GM23248 (cell line): ENCODE measurements at regions not wholly inside any gene's neighbourhood (a gene's known extent, or its start where the extent isn't known, plus 50 kb on each side); places are given as distances from the start of the nearest gene placed in this dataset.

ENCODE experiments used
- DNase-seq: peaks from one replicate; pipeline ENCODE4 v3.0.0-alpha.2; 2015
- H2AFZ ChIP-seq: fragments of 200-600 bp; sonication (generic); 2 replicates; pipeline ENCODE4 v1.6.1; 2016; ENCODE audit warnings: antibody characterized with exemption
- H3F3A ChIP-seq: fragments of 200-600 bp; sonication (generic); 2 replicates; pipeline ENCODE4 v1.6.1; 2016; ENCODE audit warnings: mild to moderate bottlenecking, antibody characterized with exemption, mixed run types; ENCODE audit not compliant: insufficient read depth
- H3K27ac ChIP-seq: fragments of 200-600 bp; sonication (generic); 2 replicates; pipeline ENCODE4 v1.5.1; 2016; ENCODE audit warnings: mild to moderate bottlenecking
- H3K27me3 ChIP-seq: fragments of 200-600 bp; sonication (generic); replicated peaks from 2 replicates; pipeline ENCODE4 v1.6.1; 2016; ENCODE audit warnings: mild to moderate bottlenecking; ENCODE audit not compliant: insufficient read depth
- H3K36me3 ChIP-seq: fragments of 200-600 bp; sonication (generic); 2 replicates; pipeline ENCODE4 v1.6.1; 2016; ENCODE audit warnings: low read depth, mild to moderate bottlenecking
- H3K4me1 ChIP-seq: fragments of 200-600 bp; sonication (generic); 2 replicates; pipeline ENCODE4 v1.6.1; 2016; ENCODE audit warnings: mild to moderate bottlenecking; ENCODE audit not compliant: insufficient read depth
- H3K4me2 ChIP-seq: fragments of 200-600 bp; sonication (generic); one replicate; pipeline ENCODE4 v1.6.1; 2016; ENCODE audit warnings: mild to moderate bottlenecking; ENCODE audit not compliant: unreplicated experiment
- H3K4me3 ChIP-seq: fragments of 200-600 bp; sonication (generic); 2 replicates; pipeline ENCODE4 v1.5.1; 2016; ENCODE audit warnings: mild to moderate bottlenecking
- H3K79me2 ChIP-seq: fragments of 200-600 bp; sonication (generic); 2 replicates; pipeline ENCODE4 v1.6.1; 2016; ENCODE audit warnings: mild to moderate bottlenecking; ENCODE audit not compliant: insufficient read depth
- H3K9ac ChIP-seq: fragments of 200-600 bp; sonication (generic); 2 replicates; pipeline ENCODE4 v1.6.1; 2016; ENCODE audit warnings: mild to moderate bottlenecking
- H3K9me2 ChIP-seq: fragments of 200-600 bp; sonication (generic); 2 replicates; pipeline ENCODE4 v1.6.1; 2016; ENCODE audit warnings: mixed run types, mild to moderate bottlenecking, moderate library complexity; ENCODE audit not compliant: insufficient read depth
- H3K9me3 ChIP-seq: fragments of 200-600 bp; sonication (generic); one replicate; pipeline ENCODE4 v1.6.1; 2017; ENCODE audit warnings: low read depth
- H4K20me1 ChIP-seq: fragments of 200-600 bp; sonication (generic); 2 replicates; pipeline ENCODE4 v1.6.0; 2016; ENCODE audit not compliant: insufficient read depth
- EZH2 ChIP-seq: fragments of 200-600 bp; sonication (generic); IDR thresholded peaks from 2 replicates; pipeline ENCODE4 v1.6.1; 2018; ENCODE audit warnings: antibody characterized with exemption, mild to moderate bottlenecking; ENCODE audit not compliant: insufficient read depth, poor library complexity, severe bottlenecking
- EZH2phosphoT487 ChIP-seq: fragments of 200-600 bp; sonication (generic); IDR thresholded peaks from 2 replicates; pipeline ENCODE4 v1.6.1; 2018; ENCODE audit warnings: antibody characterized with exemption, moderate library complexity, mild to moderate bottlenecking, low read depth; ENCODE audit not compliant: insufficient read depth
- WGBS, 2 experiments: methylation state at CpG; one replicate each; pipeline ENCODE4 v1.1.6; 2015 to 2017; ENCODE audit warnings: low lambda C conversion rate in 2 of 2, low coverage in 1 of 2; ENCODE audit errors: missing lambda C conversion rate in 2 of 2; 5-methylcytosine and 5-hydroxymethylcytosine counted together
- in situ Hi-C: fragments of 300-500 bp; cut with MboI; formaldehyde crosslinking; loops from 2 replicates; pipeline ENCODE4 v1.15.0; 2020

- Histone ChIP-seq H2AFZ (no peak overlapping the region), H3K4me1 (no peaks in the 10 kb centered on the region), H3K27me3 (peaks cover 35% of the 10 kb centered on the region; the same call in 1 of the 2 replicates), H3K9me3 (no peaks in the 10 kb centered on the region), H4K20me1 (no peaks in the 10 kb centered on the region), H3F3A (no peaks in the 10 kb centered on the region), H3K9me2 (no peaks in the 10 kb centered on the region), H3K36me3 (no peaks in the 10 kb centered on the region), H3K27ac (no peak overlapping the region), H3K4me3 (no peak overlapping the region), H3K9ac (no peak overlapping the region), H3K4me2 (no peak overlapping the region), H3K79me2 (no peaks in the 10 kb centered on the region)
- 38 to 49% methylated on average over 11 of the region's 11 CpGs for WGBS, 2 experiments
- no peak for DNase-seq
- in situ Hi-C loops = no loop called here
- no peak for TF ChIP-seq EZH2phosphoT487
- TF ChIP-seq EZH2 = no peak
Measured at GRCh38 chr19:31572102-31572975, 223.1 kb upstream of the TSHZ3 start.

DNA sequence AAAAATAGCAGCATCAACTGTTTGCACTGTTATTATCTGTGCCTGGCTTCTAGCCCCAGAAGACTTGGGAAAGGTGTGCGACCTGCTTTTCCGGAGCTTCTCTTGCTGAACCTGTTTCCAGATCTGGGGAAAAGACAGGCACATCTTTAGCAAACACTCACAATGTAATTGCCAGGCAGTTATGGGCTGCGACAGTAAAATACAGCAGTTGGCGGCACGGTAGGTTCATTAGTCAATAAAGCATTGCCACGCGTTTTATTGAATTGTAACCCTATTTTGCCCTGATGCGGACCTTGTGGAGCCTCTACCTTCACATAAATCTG is 223.7 kb upstream of the TSHZ3 start:
- no peak overlapping the region for H2AFZ ChIP-seq
- H3K4me2 ChIP-seq = no peak overlapping the region
- no peaks in the 10 kb centered on the region for H3F3A ChIP-seq
- no peaks in the 10 kb centered on the region for H3K36me3 ChIP-seq
- H3K9ac ChIP-seq = no peak overlapping the region
- in situ Hi-C loops = no loop called here
- no peak overlapping the region for H3K4me3 ChIP-seq
- no peaks in the 10 kb centered on the region for H3K79me2 ChIP-seq
- 66 to 67% methylated on average over 8 of the region's 8 CpGs for WGBS, 2 experiments
- no peak for DNase-seq
- H3K27ac ChIP-seq = no peak overlapping the region
- H3K9me2 ChIP-seq = no peaks in the 10 kb centered on the region
- no peaks in the 10 kb centered on the region for H3K4me1 ChIP-seq
- no peaks in the 10 kb centered on the region for H4K20me1 ChIP-seq
- H3K9me3 ChIP-seq = no peaks in the 10 kb centered on the region
- TF ChIP-seq EZH2phosphoT487 = no peak
- TF ChIP-seq EZH2 = no peak
- peaks cover 33% of the 10 kb centered on the region; the same call in 1 of the 2 replicates for H3K27me3 ChIP-seq

DNA sequence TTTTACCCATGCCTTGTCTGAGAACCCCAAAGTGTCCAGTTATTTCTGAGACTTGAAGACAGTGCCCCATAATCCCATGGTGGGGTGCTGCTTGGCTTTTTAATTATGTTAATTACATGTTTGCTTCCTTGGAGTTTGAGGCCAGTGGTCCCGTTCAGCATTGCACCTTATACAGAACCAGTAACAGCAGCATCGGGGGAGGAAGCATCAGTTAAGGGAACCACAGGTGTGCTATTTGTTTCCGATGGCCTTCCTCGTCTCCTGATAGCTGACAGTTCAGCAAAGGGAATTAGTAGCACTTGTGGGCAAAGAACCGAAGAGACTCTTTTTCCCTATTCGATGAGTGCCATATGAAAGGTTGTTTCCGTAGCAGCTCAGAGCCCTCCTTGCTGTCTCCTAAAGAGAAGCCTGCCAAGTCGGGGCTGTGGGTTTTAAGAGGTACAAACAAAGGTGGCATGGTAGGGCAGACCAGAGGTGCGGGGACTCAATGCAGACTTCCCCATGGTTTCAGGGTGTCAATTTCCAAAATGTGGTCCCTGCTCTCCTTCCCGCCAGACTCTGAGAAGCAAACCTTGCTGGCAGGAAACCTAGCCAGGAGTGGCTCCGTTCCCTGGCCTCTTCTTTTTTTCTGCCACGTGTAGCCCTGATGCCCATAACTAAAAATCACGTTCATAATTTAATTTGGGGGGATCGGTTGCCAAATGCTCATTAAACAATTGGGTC is 225.2 kb upstream of the TSHZ3 start:
- Histone ChIP-seq H4K20me1 (no peaks in the 10 kb centered on the region), H3K4me2 (no peak overlapping the region), H3K9me2 (no peaks in the 10 kb centered on the region), H3K9ac (no peak overlapping the region), H3K36me3 (no peaks in the 10 kb centered on the region), H3K9me3 (no peaks in the 10 kb centered on the region), H3K4me1 (no peaks in the 10 kb centered on the region), H3K4me3 (no peak overlapping the region), H3K27ac (no peak overlapping the region), H3K79me2 (no peaks in the 10 kb centered on the region), H3F3A (no peaks in the 10 kb centered on the region), H2AFZ (no peak overlapping the region), H3K27me3 (peaks cover 29% of the 10 kb centered on the region; the same call in 1 of the 2 replicates)
- TF ChIP-seq EZH2phosphoT487 (no peak), EZH2 (no peak)
- no peak for DNase-seq
- in situ Hi-C loops = no loop called here
- 42 to 46% methylated on average over 14 of the region's 14 CpGs for WGBS, 2 experiments

DNA sequence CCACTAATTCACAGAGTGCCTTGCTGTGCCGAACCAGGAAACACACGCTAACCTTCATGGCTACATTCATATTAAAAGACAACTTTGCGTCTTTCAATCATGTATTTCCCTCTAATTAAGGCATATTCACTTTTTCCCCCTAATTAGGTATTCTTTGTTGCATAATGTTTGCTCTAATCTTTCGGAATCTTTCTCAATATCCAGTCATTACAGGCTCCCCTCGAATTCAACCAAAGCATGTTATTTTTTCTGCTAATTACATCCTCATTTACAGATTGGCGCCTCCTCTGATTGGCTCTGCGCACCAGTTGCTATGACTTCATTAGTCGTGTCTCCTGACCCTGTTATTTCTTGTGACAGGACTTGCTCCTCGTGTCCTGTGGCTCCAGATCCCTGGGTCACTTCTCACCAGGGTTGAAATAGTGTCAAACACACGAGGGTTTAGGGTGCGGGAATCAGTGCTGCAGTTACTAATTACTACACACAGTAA is 226.7 kb upstream of the TSHZ3 start:
- Histone ChIP-seq H3K27me3 (peaks cover 29% of the 10 kb centered on the region; the same call in 1 of the 2 replicates), H3K27ac (no peak overlapping the region), H3K36me3 (no peaks in the 10 kb centered on the region), H3K4me3 (no peak overlapping the region), H3F3A (no peaks in the 10 kb centered on the region), H3K9me2 (no peaks in the 10 kb centered on the region), H2AFZ (no peak overlapping the region), H3K4me2 (no peak overlapping the region), H3K9ac (no peak overlapping the region), H4K20me1 (no peaks in the 10 kb centered on the region), H3K9me3 (no peaks in the 10 kb centered on the region), H3K4me1 (no peaks in the 10 kb centered on the region), H3K79me2 (no peaks in the 10 kb centered on the region)
- 57 to 58% methylated on average over 11 of the region's 11 CpGs for WGBS, 2 experiments
- TF ChIP-seq EZH2phosphoT487 (no peak), EZH2 (no peak)
- DNase-seq = no peak
- in situ Hi-C loops = no loop called here
